ENCODE measurements at regions not wholly inside any gene's neighbourhood (a gene's known extent, or its start where the extent isn't known, plus 50 kb on each side); places are given as distances from the start of the nearest gene placed in this dataset.
"Not testable (repeated sequence)": the region's sequence is repeated elsewhere in the genome, so short reads cannot be mapped to it uniquely, and the experiment has no call there.

- DNase-seq = no peak
These were observed 841.5 kb downstream of the DTWD2 start for GRCh38 chr5:118146824-118147223.

GRCh38 chr5:118144540-118144939 is 843.8 kb downstream of the DTWD2 start:
- DNase-seq = no peak

DNA sequence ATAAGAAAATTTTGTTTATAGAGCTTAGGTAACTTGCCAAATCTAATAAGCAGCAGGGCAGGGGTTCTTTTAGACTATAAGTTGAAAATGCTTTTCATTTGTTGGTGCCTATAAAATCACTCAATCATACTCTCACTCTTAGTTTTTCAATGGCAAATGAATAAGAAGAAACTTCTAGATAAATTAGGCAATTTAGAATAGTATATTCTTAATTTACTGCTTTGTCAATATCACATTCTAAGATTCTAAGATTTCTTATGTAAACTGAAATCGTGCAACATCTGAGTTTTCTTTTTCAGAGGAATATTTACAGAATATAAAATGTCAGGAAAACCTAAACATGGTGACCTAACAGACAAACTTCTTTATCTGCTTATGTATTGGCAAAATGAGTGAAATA is 849.0 kb downstream of the DTWD2 start:
- no peak for DNase-seq

- DNase-seq = no peak
These were observed 862.2 kb downstream of the DTWD2 start for GRCh38 chr5:118126159-118126558.

- no peak for DNase-seq
These were observed 862.7 kb downstream of the DTWD2 start for GRCh38 chr5:118125687-118126086.

GRCh38 chr5:118121258-118121657 is 867.1 kb downstream of the DTWD2 start:
- DNase-seq = no peak

DNA sequence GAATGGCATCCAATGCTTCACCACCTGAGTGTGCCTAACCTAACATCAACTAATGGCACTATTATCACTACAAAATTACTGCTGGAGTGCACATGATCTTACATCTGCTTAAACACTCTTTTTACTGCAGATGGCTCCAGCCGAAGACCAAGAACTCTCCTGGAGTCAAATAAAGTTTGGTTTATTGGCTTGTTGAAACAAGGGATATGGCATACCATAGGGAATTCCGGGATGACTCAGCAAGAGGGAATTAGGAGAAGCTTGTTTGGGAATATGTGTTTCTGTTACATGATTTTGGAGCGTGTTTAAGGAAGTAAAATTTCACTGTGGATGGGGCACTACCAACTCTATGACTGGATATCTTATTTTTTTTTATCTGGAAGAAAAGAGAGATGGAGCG is 872.6 kb downstream of the DTWD2 start:
- DNase-seq = no peak

- DNase-seq = no peak
These were observed 876.4 kb downstream of the DTWD2 start for GRCh38 chr5:118111956-118112355.

DNA sequence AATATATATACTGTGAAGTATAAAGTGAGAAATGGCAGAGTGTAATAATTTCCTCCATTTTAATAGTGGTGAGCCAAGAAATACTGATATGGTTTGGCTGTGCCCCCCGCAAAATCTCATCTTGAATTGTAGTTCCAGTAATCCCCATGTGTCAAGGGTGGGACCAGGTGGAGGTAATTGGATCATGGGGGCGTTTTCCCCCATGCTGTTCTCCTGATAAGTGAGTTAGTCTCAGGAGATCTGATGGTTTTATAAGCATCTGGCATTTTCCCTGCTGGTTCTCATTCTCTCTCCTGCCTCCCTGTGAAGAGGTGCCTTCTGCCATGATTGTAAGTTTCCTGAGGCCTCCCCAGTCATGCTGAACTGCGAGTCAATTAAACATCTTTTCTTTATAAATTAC is 881.1 kb downstream of the DTWD2 start:
- not testable (repeated sequence) for DNase-seq

DNA sequence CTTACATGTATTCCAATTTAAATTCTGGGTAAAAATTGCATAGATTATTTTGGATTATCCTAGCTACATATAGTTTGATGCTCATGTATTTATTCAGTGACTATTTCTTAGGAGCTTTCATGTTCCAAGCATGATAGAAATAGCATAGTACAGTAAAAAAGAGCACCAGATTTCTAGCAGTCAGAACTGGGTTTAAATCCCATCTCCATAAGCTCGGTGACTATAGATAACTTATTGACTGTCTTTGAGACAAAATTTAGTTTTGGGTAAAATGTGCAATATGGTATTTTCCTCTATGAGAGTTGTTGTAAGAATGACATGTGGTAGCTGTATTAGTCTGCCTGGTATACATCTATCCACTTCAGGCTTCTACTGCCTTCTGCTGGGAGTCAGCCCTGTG is 889.6 kb downstream of the DTWD2 start:
- no peak for DNase-seq

GRCh38 chr5:118095115-118095514 is 893.2 kb downstream of the DTWD2 start:
- no peak for DNase-seq

DNA sequence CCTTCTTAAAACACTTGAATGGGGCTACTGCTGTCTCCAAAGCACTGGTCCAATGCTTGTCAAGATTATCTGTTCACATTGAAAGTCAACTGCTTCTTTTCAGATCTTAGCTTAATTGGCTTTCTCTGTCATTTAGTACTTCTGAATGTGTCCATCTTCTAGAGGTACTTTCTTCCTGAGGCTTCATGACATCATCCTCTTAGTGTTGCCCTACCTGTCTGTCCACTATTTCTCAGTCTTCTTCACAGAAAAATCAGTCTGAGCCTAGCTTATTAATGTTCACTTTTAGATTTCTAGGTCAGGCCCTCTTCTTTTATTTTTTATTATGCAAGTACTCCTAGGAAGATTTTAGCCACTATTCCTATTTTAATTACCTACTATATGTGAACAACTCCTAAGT is 899.9 kb downstream of the DTWD2 start:
- DNase-seq = no peak

GRCh38 chr5:118076490-118076889 is 911.9 kb downstream of the DTWD2 start:
- no peak for DNase-seq

DNA sequence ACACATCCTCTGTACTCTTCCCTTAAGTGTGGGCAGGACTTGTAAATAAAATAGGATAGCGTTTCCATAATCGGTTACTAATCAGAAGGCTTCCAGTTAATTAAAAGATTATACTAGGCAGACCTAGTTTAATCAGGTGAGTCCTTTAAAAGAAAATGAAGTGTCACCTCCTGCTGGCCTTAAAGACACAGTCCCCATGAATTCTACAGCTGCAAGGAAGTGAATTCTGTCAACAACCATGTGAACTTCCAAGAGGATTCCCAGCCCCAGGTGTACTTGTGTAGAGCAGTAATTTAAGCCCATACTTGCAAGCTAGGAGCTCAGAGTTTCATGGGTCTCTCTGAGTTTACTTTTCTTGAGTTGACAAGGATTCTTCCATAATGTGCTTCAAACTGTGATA is 918.3 kb downstream of the DTWD2 start:
- no peak for DNase-seq

- DNase-seq = no peak
These were observed 918.9 kb downstream of the DTWD2 start for GRCh38 chr5:118069452-118069851.

- DNase-seq = no peak
These were observed 919.5 kb downstream of the DTWD2 start for GRCh38 chr5:118068886-118069285.

DNA sequence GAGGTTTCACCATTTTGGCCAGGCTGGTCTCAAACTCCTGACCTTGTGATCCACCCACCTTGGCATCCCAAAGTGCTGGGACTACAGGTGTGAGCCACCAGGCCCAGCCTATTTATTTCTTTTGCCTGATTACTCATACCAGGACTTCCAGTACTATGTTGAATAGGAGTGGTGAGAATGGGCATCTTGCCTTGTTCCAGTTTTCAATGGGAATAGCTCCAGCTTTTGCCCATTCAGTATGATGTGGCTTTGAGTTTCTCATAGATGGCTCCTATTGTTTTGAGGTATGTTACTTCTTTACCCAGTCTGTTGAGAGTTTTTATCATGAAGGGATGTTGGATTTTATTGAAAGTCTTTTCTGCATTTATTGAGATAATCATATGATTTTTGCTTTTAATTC is 924.5 kb downstream of the DTWD2 start:
- not testable (repeated sequence) for DNase-seq

- DNase-seq = no peak
These were observed 927.5 kb downstream of the DTWD2 start for GRCh38 chr5:118060833-118061232.

GRCh38 chr5:118052503-118052902 is 935.8 kb downstream of the DTWD2 start:
- no peak for DNase-seq

DNA sequence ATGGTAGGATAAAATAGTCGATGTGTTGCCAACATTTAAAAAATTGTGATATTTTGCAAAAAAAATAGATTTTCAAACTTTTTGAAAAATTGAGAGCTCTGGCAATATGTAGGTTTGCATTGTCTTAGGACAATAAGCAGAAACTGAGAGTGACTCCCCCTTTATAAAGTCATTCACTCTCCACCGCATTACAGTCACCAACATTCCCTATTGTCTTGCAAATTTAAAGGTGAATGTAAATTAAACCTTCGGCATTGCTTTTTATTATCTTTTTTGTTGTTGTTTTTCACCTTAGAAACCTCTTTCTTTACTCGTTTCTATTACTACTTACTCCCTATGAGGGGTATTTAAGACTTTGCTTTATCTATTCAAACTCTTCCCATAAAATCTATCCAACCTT is 944.2 kb downstream of the DTWD2 start:
- no peak for DNase-seq

DNA sequence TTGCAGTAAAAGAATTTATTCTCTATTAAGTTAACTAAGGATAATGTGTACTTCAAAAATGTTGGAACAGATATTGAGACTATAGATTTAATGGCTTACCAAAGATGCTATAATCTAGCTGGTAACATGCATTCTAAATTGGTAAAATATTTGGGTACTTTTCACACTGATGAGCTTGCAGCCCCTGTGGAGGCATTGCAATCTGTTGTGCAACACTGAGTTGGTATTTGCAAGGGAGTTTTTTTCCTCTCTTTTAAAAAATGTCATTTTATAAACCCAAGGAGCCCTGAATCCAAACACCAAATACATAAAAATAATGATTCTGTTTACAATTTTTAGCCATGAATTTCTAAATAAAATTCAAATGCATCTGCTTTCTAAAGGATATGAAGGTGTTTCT is 944.8 kb downstream of the DTWD2 start:
- no peak for DNase-seq

- DNase-seq = no peak
These were observed 946.3 kb downstream of the DTWD2 start for GRCh38 chr5:118042076-118042475.

- DNase-seq = no peak
These were observed 947.9 kb downstream of the DTWD2 start for GRCh38 chr5:118040496-118040895.

DNA sequence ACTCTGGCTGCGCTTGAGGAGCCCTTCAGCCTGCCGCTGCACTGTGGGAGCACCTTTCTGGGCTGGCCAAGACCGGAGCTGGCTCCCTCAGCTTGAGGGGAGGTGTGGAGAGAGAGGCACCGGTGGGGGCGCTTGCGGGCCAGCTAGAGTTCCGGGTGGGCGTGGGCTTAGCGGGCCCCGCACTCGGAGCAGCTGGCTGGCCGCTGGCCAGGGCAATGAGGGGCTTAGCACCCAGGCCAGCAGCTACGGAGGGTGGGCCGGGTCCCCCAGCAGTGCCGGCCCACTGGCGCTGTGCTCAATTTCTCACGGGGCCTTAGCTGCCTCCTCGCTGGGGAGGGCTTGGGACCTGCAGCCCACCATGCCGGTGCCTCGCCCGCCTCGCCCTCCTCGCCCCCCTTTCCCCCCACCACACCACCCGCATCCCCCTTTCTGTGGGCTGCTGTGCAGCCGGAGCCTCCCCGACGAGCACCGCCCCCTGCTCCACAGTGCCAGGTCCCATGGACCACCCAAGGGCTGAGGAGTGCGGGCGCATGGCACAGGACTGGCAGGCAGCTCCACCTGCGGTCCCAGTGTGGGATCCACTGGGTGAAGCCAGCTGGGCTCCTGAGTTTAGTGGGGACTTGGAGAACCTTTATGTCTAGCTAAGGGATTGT is 954.5 kb downstream of the DTWD2 start:
- no peak for DNase-seq

GRCh38 chr5:118029807-118030206 is 958.5 kb downstream of the DTWD2 start:
- no peak for DNase-seq

- no peak for DNase-seq
These were observed 966.3 kb downstream of the DTWD2 start for GRCh38 chr5:118022062-118022461.

All from inflammatory macrophage treated with lipopolysaccharide for 1 hour (primary cell).